Tibial nerve (tissue), 4 donors: ENCODE measurements at regions not wholly inside any gene's neighbourhood (a gene's known extent, or its start where the extent isn't known, plus 50 kb on each side); places are given as distances from the start of the nearest gene placed in this dataset.

Source experiments
- EP300 ChIP-seq, 2 donors: sonication (generic); formaldehyde crosslinking; IDR thresholded peaks; one replicate each; pipeline ENCODE4 v1.6.1; 2017; ENCODE audit warnings: antibody characterized with exemption in 2 of 2, mild to moderate bottlenecking in 1 of 2
- POLR2A ChIP-seq, 2 donors: fragments of 450-650 bp; IDR thresholded peaks; one replicate each; pipeline ENCODE4 v1.6.1; 2017; ENCODE audit warnings: antibody characterized with exemption in 2 of 2, mild to moderate bottlenecking in 2 of 2, moderate library complexity in 2 of 2
- TF ChIP-seq, protein P1 (sequence below), 5 experiments: fragments of 200-600 bp in 3 of 5; fragments of 450-650 bp in 2 of 5; sonication (generic) in 3 of 5; IDR thresholded peaks; one replicate each; pipeline ENCODE4 v1.5.1; 2016 to 2019; ENCODE audit warnings: antibody characterized with exemption in 5 of 5, mild to moderate bottlenecking in 3 of 5, moderate library complexity in 2 of 5

DNA sequence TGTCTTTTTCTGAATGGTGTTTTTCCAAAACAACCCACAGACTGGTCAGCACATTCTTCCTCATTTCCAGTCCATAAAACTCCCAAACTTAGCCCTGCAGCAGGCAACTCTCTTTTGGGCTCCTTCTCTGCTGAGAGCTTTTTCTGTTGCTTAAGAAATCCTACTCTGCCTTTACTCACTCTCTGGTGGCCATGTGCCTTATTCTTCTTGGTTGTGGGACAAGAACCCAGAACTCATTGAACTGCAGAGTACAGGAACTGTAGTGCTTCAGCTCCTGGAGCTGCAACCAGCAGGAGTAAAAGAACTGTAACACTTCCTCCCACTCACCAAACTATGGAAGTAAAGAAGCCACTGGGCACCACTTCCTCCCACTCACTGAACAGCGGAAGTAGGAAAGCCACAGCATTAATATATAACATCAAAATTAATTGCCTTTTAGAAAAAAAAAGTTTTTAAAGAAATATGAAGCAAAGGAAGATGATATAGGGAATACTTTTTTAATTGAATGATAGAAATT is 864.1 kb upstream of the PCDH10 start:
- TF ChIP-seq, protein P1, sequence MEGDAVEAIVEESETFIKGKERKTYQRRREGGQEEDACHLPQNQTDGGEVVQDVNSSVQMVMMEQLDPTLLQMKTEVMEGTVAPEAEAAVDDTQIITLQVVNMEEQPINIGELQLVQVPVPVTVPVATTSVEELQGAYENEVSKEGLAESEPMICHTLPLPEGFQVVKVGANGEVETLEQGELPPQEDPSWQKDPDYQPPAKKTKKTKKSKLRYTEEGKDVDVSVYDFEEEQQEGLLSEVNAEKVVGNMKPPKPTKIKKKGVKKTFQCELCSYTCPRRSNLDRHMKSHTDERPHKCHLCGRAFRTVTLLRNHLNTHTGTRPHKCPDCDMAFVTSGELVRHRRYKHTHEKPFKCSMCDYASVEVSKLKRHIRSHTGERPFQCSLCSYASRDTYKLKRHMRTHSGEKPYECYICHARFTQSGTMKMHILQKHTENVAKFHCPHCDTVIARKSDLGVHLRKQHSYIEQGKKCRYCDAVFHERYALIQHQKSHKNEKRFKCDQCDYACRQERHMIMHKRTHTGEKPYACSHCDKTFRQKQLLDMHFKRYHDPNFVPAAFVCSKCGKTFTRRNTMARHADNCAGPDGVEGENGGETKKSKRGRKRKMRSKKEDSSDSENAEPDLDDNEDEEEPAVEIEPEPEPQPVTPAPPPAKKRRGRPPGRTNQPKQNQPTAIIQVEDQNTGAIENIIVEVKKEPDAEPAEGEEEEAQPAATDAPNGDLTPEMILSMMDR (IDR thresholded peaks at IDR 0.05) = no peak
- no peak for TF ChIP-seq POLR2A (IDR thresholded peaks at IDR 0.05)
- no peak for TF ChIP-seq EP300 (IDR thresholded peaks at IDR 0.05)
